ENCODE measurements at regions not wholly inside any gene's neighbourhood (a gene's known extent, or its start where the extent isn't known, plus 50 kb on each side); places are given as distances from the start of the nearest gene placed in this dataset.

- Histone ChIP-seq H3K9me3 (no peaks in the 10 kb centered on the region), H3K4me3 (ENCODE audit: low read depth in 1 of 2, low read length in 1 of 2) (no peak overlapping the region), H3K4me1 (ENCODE audit: control insufficient read depth in 1 of 2, insufficient read depth in 1 of 2, low read depth in 1 of 2, low read length in 1 of 2) (no peaks in the 10 kb centered on the region), H3K27ac (no peak overlapping the region), H3K27me3 (no peaks in the 10 kb centered on the region), H3K36me3 (no peaks in the 10 kb centered on the region)
- no peak for TF ChIP-seq CTCF (IDR thresholded peaks at IDR 0.05)
These were observed 253.6 kb upstream of the TNP1 start for GRCh38 chr2:217113491-217113890.

GRCh38 chr2:217110550-217110949 lies 250.7 kb upstream of the TNP1 start:
- Histone ChIP-seq H3K4me1 (ENCODE audit: control insufficient read depth in 1 of 2, insufficient read depth in 1 of 2, low read depth in 1 of 2, low read length in 1 of 2) (no peaks in the 10 kb centered on the region), H3K27me3 (no peaks in the 10 kb centered on the region), H3K4me3 (ENCODE audit: low read depth in 1 of 2, low read length in 1 of 2) (no peak overlapping the region), H3K9me3 (no peaks in the 10 kb centered on the region), H3K36me3 (no peaks in the 10 kb centered on the region), H3K27ac (no peak overlapping the region)
- no peak for TF ChIP-seq CTCF (IDR thresholded peaks at IDR 0.05)

- no peak overlapping the region for H3K27ac ChIP-seq
- no peaks in the 10 kb centered on the region for H3K4me1 ChIP-seq (ENCODE audit: control insufficient read depth in 1 of 2, insufficient read depth in 1 of 2, low read depth in 1 of 2, low read length in 1 of 2)
- no peaks in the 10 kb centered on the region for H3K27me3 ChIP-seq
- TF ChIP-seq CTCF (IDR thresholded peaks at IDR 0.05) = no peak
- no peak overlapping the region for H3K4me3 ChIP-seq (ENCODE audit: low read depth in 1 of 2, low read length in 1 of 2)
- H3K9me3 ChIP-seq = no peaks in the 10 kb centered on the region
- H3K36me3 ChIP-seq = no peaks in the 10 kb centered on the region
These were observed 248.7 kb upstream of the TNP1 start for GRCh38 chr2:217108575-217109027.

- Histone ChIP-seq H3K27ac (no peak overlapping the region), H3K4me3 (ENCODE audit: low read depth in 1 of 2, low read length in 1 of 2) (no peak overlapping the region), H3K36me3 (no peaks in the 10 kb centered on the region), H3K4me1 (ENCODE audit: control insufficient read depth in 1 of 2, insufficient read depth in 1 of 2, low read depth in 1 of 2, low read length in 1 of 2) (no peaks in the 10 kb centered on the region), H3K27me3 (no peaks in the 10 kb centered on the region), H3K9me3 (no peaks in the 10 kb centered on the region)
- TF ChIP-seq CTCF (IDR thresholded peaks at IDR 0.05) = no peak
These were observed 248.2 kb upstream of the TNP1 start for GRCh38 chr2:217108086-217108485.

- H3K4me1 ChIP-seq (ENCODE audit: control insufficient read depth in 1 of 2, insufficient read depth in 1 of 2, low read depth in 1 of 2, low read length in 1 of 2) = no peaks in the 10 kb centered on the region
- H3K27me3 ChIP-seq = no peaks in the 10 kb centered on the region
- H3K27ac ChIP-seq = no peak overlapping the region
- no peaks in the 10 kb centered on the region for H3K9me3 ChIP-seq
- TF ChIP-seq CTCF (IDR thresholded peaks at IDR 0.05) = no peak
- no peak overlapping the region for H3K4me3 ChIP-seq (ENCODE audit: low read depth in 1 of 2, low read length in 1 of 2)
- no peaks in the 10 kb centered on the region for H3K36me3 ChIP-seq
These were observed 247.6 kb upstream of the TNP1 start for GRCh38 chr2:217107480-217107879.

GRCh38 chr2:217106650-217107014 lies 246.8 kb upstream of the TNP1 start:
- H3K27ac ChIP-seq = no peak overlapping the region
- no peak for TF ChIP-seq CTCF (IDR thresholded peaks at IDR 0.05)
- H3K4me1 ChIP-seq (ENCODE audit: control insufficient read depth in 1 of 2, insufficient read depth in 1 of 2, low read depth in 1 of 2, low read length in 1 of 2) = no peaks in the 10 kb centered on the region
- no peak overlapping the region for H3K4me3 ChIP-seq (ENCODE audit: low read depth in 1 of 2, low read length in 1 of 2)
- H3K9me3 ChIP-seq = no peaks in the 10 kb centered on the region
- no peaks in the 10 kb centered on the region for H3K27me3 ChIP-seq
- H3K36me3 ChIP-seq = no peaks in the 10 kb centered on the region

All from neutrophil (primary cell).